ENCODE measurements at regions not wholly inside any gene's neighbourhood (a gene's known extent, or its start where the extent isn't known, plus 50 kb on each side); places are given as distances from the start of the nearest gene placed in this dataset.

DNA sequence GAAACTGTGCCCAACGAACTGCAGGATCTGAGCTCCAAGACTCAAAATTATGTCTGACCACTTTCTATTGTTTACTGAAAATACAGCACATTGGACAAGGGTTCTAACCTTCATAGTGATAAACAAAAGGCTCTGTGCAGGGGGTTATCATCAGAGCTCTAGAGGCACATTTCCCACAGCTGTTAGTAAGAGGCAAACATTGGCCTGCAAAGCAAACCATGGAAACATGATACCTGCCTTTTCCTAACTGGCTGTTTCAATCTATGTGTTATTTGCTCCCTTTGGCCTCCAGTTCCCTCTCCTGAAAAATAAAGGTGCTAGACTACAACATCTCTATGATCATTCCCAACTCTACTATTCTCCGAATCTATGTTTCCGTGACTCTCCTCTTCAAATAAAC lies 159.7 kb upstream of the ARHGEF26 start:
- H3K9me3 ChIP-seq (replicated peaks; ENCODE audit: control insufficient read depth, insufficient read depth, low read length): no peaks in the 10 kb centered on the region; the same call in 2 of the 3 replicates
- TF ChIP-seq SUPT20H (IDR thresholded peaks at IDR 0.05; ENCODE audit: borderline replicate concordance, control insufficient read depth, low read depth, low read length) (no peak), TARDBP (IDR thresholded peaks at IDR 0.05; ENCODE audit: borderline replicate concordance) (no peak)
- TF ChIP-seq, protein P1, sequence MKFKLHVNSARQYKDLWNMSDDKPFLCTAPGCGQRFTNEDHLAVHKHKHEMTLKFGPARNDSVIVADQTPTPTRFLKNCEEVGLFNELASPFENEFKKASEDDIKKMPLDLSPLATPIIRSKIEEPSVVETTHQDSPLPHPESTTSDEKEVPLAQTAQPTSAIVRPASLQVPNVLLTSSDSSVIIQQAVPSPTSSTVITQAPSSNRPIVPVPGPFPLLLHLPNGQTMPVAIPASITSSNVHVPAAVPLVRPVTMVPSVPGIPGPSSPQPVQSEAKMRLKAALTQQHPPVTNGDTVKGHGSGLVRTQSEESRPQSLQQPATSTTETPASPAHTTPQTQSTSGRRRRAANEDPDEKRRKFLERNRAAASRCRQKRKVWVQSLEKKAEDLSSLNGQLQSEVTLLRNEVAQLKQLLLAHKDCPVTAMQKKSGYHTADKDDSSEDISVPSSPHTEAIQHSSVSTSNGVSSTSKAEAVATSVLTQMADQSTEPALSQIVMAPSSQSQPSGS (IDR thresholded peaks at IDR 0.05; ENCODE audit: low read length): no peak
- ChIA-PET RAD21 (ENCODE audit: unreplicated experiment) (no interaction called here), CTCF (interaction anchor here (2.4 kb wide), 1 partner anchor 9 kb away, joined by 7 read pairs; no protein-coding TSS in a partner anchor), POLR2A (no interaction called here), SMC1A (ENCODE audit: uncharacterized antibody, unreplicated experiment) (interaction anchor here (0.6 kb wide), 1 partner anchor 607 kb away, joined by 3 read pairs; no protein-coding TSS in a partner anchor)
- H3K27me3 ChIP-seq (replicated peaks in 1 of 2; ENCODE audit: control insufficient read depth in 2 of 2, insufficient read depth in 2 of 2, low read length in 1 of 2): no peaks in the 10 kb centered on the region
- H3K4me1 ChIP-seq (ENCODE audit: control insufficient read depth, insufficient read depth, low read length): no peaks in the 10 kb centered on the region
- ATAC-seq (no peak), DNase-seq (ENCODE audit: low read depth, low spot score) (no peak), FAIRE-seq (no peak)
- H3K4me2 ChIP-seq (ENCODE audit: control insufficient read depth, insufficient read depth): no peak overlapping the region
- H3K9ac ChIP-seq (ENCODE audit: control insufficient read depth, insufficient read depth, low read length): no peak overlapping the region
- 67% methylated on average over 3 of the region's 3 CpGs for WGBS (ENCODE audit: insufficient coverage, insufficient replicate concordance, low lambda C conversion rate, missing lambda C conversion rate)
- H2AFZ ChIP-seq (ENCODE audit: control insufficient read depth, low read depth, low read length): no peak overlapping the region
- intact Hi-C loops (cut with micrococcal nuclease; ENCODE audit: unreplicated experiment) (no loop called here), in situ Hi-C loops (cut with MboI) (no loop called here)
- BruUV-seq (replicated peaks): no TSS peak
- H3K36me3 ChIP-seq (ENCODE audit: control insufficient read depth in 2 of 2, insufficient read depth in 2 of 2, low read length in 1 of 2): no peaks in the 10 kb centered on the region
- no peak overlapping the region for H3K4me3 ChIP-seq
- no peaks in the 10 kb centered on the region for H3K79me2 ChIP-seq (ENCODE audit: control insufficient read depth, insufficient read depth, low read length)
- H3K27ac ChIP-seq (ENCODE audit: control insufficient read depth, insufficient read depth): no peak overlapping the region
- no peaks in the 10 kb centered on the region for H4K20me1 ChIP-seq (ENCODE audit: control insufficient read depth, insufficient read depth)

DNA sequence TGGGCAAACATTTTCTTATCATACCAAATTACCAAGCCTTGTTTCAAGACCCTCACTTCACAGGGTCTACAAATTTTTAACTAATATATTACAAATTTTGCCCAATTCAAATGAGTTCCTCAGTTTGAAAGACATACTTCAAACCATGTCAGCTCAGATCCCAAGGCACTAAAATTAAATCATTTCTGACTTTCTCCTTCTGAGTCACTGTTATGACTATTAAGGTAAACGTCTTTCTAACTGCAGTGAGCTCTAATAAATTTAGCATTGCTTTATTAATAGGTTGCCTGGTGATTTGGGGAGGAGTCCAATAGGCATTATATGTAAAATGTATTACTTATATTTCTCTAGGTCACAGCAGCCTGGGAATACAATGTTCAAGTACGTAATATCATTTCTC lies 158.2 kb upstream of the ARHGEF26 start:
- no peak overlapping the region for H3K27ac ChIP-seq (ENCODE audit: control insufficient read depth, insufficient read depth)
- no peak for FAIRE-seq
- CTCF ChIA-PET: interaction anchor here (0.8 kb wide), 1 partner anchor 389 kb away, joined by 3 read pairs; no protein-coding TSS in a partner anchor
- RAD21 ChIA-PET (ENCODE audit: unreplicated experiment): no interaction called here
- no TSS peak for BruUV-seq (replicated peaks)
- H3K4me2 ChIP-seq (ENCODE audit: control insufficient read depth, insufficient read depth): no peak overlapping the region
- intact Hi-C loops (cut with micrococcal nuclease; ENCODE audit: unreplicated experiment): no loop called here
- H3K36me3 ChIP-seq (ENCODE audit: control insufficient read depth in 2 of 2, insufficient read depth in 2 of 2, low read length in 1 of 2): no peaks in the 10 kb centered on the region
- no peaks in the 10 kb centered on the region for H3K27me3 ChIP-seq (replicated peaks in 1 of 2; ENCODE audit: control insufficient read depth in 2 of 2, insufficient read depth in 2 of 2, low read length in 1 of 2)
- peak; percentile 37; the same call in 1 of the 3 replicates for ATAC-seq
- peaks cover 4% of the 10 kb centered on the region for H3K9me3 ChIP-seq (replicated peaks; ENCODE audit: control insufficient read depth, insufficient read depth, low read length)
- WGBS (ENCODE audit: insufficient coverage, insufficient replicate concordance, low lambda C conversion rate, missing lambda C conversion rate): 3% methylated on average over 2 of the region's 2 CpGs
- H3K4me1 ChIP-seq (ENCODE audit: control insufficient read depth, insufficient read depth, low read length): peaks cover 4% of the 10 kb centered on the region
- H3K79me2 ChIP-seq (ENCODE audit: control insufficient read depth, insufficient read depth, low read length): no peaks in the 10 kb centered on the region
- no peak overlapping the region for H2AFZ ChIP-seq (ENCODE audit: control insufficient read depth, low read depth, low read length)
- POLR2A ChIA-PET: no interaction called here
- no peak for DNase-seq (ENCODE audit: low read depth, low spot score)
- SMC1A ChIA-PET (ENCODE audit: uncharacterized antibody, unreplicated experiment): no interaction called here
- H3K4me3 ChIP-seq: no peak overlapping the region
- no peak overlapping the region for H3K9ac ChIP-seq (ENCODE audit: control insufficient read depth, insufficient read depth, low read length)
- in situ Hi-C loops (cut with MboI): no loop called here
- H4K20me1 ChIP-seq (ENCODE audit: control insufficient read depth, insufficient read depth): no peaks in the 10 kb centered on the region
- TF ChIP-seq, protein P2, sequence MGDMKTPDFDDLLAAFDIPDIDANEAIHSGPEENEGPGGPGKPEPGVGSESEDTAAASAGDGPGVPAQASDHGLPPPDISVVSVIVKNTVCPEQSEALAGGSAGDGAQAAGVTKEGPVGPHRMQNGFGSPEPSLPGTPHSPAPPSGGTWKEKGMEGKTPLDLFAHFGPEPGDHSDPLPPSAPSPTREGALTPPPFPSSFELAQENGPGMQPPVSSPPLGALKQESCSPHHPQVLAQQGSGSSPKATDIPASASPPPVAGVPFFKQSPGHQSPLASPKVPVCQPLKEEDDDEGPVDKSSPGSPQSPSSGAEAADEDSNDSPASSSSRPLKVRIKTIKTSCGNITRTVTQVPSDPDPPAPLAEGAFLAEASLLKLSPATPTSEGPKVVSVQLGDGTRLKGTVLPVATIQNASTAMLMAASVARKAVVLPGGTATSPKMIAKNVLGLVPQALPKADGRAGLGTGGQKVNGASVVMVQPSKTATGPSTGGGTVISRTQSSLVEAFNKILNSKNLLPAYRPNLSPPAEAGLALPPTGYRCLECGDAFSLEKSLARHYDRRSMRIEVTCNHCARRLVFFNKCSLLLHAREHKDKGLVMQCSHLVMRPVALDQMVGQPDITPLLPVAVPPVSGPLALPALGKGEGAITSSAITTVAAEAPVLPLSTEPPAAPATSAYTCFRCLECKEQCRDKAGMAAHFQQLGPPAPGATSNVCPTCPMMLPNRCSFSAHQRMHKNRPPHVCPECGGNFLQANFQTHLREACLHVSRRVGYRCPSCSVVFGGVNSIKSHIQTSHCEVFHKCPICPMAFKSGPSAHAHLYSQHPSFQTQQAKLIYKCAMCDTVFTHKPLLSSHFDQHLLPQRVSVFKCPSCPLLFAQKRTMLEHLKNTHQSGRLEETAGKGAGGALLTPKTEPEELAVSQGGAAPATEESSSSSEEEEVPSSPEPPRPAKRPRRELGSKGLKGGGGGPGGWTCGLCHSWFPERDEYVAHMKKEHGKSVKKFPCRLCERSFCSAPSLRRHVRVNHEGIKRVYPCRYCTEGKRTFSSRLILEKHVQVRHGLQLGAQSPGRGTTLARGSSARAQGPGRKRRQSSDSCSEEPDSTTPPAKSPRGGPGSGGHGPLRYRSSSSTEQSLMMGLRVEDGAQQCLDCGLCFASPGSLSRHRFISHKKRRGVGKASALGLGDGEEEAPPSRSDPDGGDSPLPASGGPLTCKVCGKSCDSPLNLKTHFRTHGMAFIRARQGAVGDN (IDR thresholded peaks at IDR 0.05): no peak
- no peak for TF ChIP-seq KAT2A (conservative IDR thresholded peaks at IDR 0.05; ENCODE audit: control insufficient read depth, low read depth, low read length)
- no peak for TF ChIP-seq EP300 (IDR thresholded peaks at IDR 0.05; ENCODE audit: borderline replicate concordance in 1 of 2, control insufficient read depth in 1 of 2, low read depth in 2 of 2, low read length in 2 of 2)
- TF ChIP-seq, protein P3, sequence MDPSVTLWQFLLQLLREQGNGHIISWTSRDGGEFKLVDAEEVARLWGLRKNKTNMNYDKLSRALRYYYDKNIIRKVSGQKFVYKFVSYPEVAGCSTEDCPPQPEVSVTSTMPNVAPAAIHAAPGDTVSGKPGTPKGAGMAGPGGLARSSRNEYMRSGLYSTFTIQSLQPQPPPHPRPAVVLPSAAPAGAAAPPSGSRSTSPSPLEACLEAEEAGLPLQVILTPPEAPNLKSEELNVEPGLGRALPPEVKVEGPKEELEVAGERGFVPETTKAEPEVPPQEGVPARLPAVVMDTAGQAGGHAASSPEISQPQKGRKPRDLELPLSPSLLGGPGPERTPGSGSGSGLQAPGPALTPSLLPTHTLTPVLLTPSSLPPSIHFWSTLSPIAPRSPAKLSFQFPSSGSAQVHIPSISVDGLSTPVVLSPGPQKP (IDR thresholded peaks at IDR 0.05; ENCODE audit: low read depth, low read length): no peak
- no peak for TF ChIP-seq GABPA (IDR thresholded peaks at IDR 0.05; ENCODE audit: low read depth)
- TF ChIP-seq RELA (IDR thresholded peaks at IDR 0.05; ENCODE audit: borderline replicate concordance, partially characterized antibody): no peak

Measured in GM12878 (cell line).